ENCODE measurements at regions not wholly inside any gene's neighbourhood (a gene's known extent, or its start where the extent isn't known, plus 50 kb on each side); places are given as distances from the start of the nearest gene placed in this dataset.
"Not testable (repeated sequence)": the region's sequence is repeated elsewhere in the genome, so short reads cannot be mapped to it uniquely, and the experiment has no call there.

DNA sequence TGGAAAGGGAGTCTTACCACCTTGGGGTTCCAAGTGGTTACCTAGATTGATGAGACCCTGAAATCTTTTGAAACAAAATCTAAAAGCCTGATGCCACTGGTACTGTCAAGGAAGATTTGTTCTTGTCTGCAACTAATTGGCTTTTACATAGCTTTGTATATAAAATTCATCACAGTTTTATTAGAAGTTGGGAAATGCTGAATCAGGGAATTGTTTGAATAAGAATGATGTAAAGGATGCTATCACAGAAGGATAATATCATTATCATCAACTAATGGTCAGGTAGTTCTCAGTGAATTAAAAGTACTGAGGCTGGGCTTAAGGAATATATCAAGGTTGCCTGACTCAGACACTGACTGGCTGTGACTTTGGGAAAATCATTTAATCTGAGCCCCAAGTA is 248.3 kb upstream of the STXBP6 start:
- Histone ChIP-seq H4K20me1 (ENCODE audit: low read depth, low read length) (no peaks in the 10 kb centered on the region), H3K4me3 (ENCODE audit: insufficient read depth, low read length, poor library complexity, severe bottlenecking) (no peak overlapping the region), H3K27me3 (ENCODE audit: low read length) (no peaks in the 10 kb centered on the region), H3F3A (ENCODE audit: insufficient read depth) (no peaks in the 10 kb centered on the region), H3K9me3 (ENCODE audit: insufficient read depth, low read length) (no peaks in the 10 kb centered on the region), H3K36me3 (ENCODE audit: low read length) (no peaks in the 10 kb centered on the region), H3K27ac (ENCODE audit: low read depth, low read length) (no peak overlapping the region), H3K9me2 (replicated peaks; ENCODE audit: insufficient read depth, low read length) (no peaks in the 10 kb centered on the region), H3K79me2 (ENCODE audit: insufficient read depth, low read length) (no peaks in the 10 kb centered on the region), H3K4me2 (ENCODE audit: low read depth, low read length, poor library complexity, severe bottlenecking) (no peak overlapping the region), H3K9ac (ENCODE audit: low read length) (no peak overlapping the region), H2AFZ (ENCODE audit: low read depth, low read length, severe bottlenecking) (no peak overlapping the region)
- TF ChIP-seq EZH2phosphoT487 (conservative IDR thresholded peaks at IDR 0.05; ENCODE audit: low read length), result no peak
- TF ChIP-seq CTCF (IDR thresholded peaks at IDR 0.05; ENCODE audit: insufficient read depth, low read length, poor library complexity, severe bottlenecking), result no peak

GRCh38 chr14:25290154-25290553 is 240.2 kb upstream of the STXBP6 start:
- not testable (repeated sequence) for H3K27ac ChIP-seq (ENCODE audit: low read depth, low read length); H3K4me3 ChIP-seq (ENCODE audit: insufficient read depth, low read length, poor library complexity, severe bottlenecking); H4K20me1 ChIP-seq (ENCODE audit: low read depth, low read length); H3K9me2 ChIP-seq (replicated peaks; ENCODE audit: insufficient read depth, low read length); H3K79me2 ChIP-seq (ENCODE audit: insufficient read depth, low read length); H3K9ac ChIP-seq (ENCODE audit: low read length); H3K36me3 ChIP-seq (ENCODE audit: low read length); H3K9me3 ChIP-seq (ENCODE audit: insufficient read depth, low read length); H3F3A ChIP-seq (ENCODE audit: insufficient read depth); H2AFZ ChIP-seq (ENCODE audit: low read depth, low read length, severe bottlenecking); H3K4me2 ChIP-seq (ENCODE audit: low read depth, low read length, poor library complexity, severe bottlenecking); H3K27me3 ChIP-seq (ENCODE audit: low read length)

DNA sequence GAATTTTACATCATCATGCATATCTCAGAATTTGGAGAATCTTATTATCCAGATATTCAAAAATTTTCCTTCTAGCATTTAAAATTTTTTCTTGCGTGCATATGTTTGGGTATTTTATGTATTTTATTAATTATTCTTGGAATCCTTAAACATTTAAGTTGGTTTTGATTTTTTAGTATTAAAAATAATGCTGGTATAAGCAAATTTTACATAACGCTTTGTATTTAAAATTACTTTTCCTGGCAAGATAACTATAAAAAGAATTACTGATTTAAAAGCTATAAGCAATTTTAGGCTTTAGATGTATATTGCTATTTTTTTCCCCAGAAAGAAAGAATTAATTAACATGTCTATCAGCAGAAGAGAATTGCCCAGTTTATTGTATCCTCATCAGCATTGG is 224.6 kb upstream of the STXBP6 start:
- Histone ChIP-seq H3K27ac (ENCODE audit: low read depth, low read length) (no peak overlapping the region), H3K4me2 (ENCODE audit: low read depth, low read length, poor library complexity, severe bottlenecking) (no peak overlapping the region), H3K9me2 (replicated peaks; ENCODE audit: insufficient read depth, low read length) (no peaks in the 10 kb centered on the region), H4K20me1 (ENCODE audit: low read depth, low read length) (no peaks in the 10 kb centered on the region), H3K27me3 (ENCODE audit: low read length) (no peaks in the 10 kb centered on the region), H3K79me2 (ENCODE audit: insufficient read depth, low read length) (no peaks in the 10 kb centered on the region), H3K9ac (ENCODE audit: low read length) (no peak overlapping the region), H3F3A (ENCODE audit: insufficient read depth) (no peaks in the 10 kb centered on the region), H3K9me3 (ENCODE audit: insufficient read depth, low read length) (no peaks in the 10 kb centered on the region), H3K4me3 (ENCODE audit: insufficient read depth, low read length, poor library complexity, severe bottlenecking) (no peak overlapping the region), H3K36me3 (ENCODE audit: low read length) (no peaks in the 10 kb centered on the region), H2AFZ (ENCODE audit: low read depth, low read length, severe bottlenecking) (no peak overlapping the region)
- TF ChIP-seq EZH2phosphoT487 (conservative IDR thresholded peaks at IDR 0.05; ENCODE audit: low read length), result no peak
- no peak for TF ChIP-seq CTCF (IDR thresholded peaks at IDR 0.05; ENCODE audit: insufficient read depth, low read length, poor library complexity, severe bottlenecking)

GRCh38 chr14:25267186-25267585 is 217.2 kb upstream of the STXBP6 start:
- no peak overlapping the region for H2AFZ ChIP-seq (ENCODE audit: low read depth, low read length, severe bottlenecking)
- no peaks in the 10 kb centered on the region for H3F3A ChIP-seq (ENCODE audit: insufficient read depth)
- no peaks in the 10 kb centered on the region for H3K9me3 ChIP-seq (ENCODE audit: insufficient read depth, low read length)
- H3K27me3 ChIP-seq (ENCODE audit: low read length), result no peaks in the 10 kb centered on the region
- no peaks in the 10 kb centered on the region for H3K36me3 ChIP-seq (ENCODE audit: low read length)
- H3K4me2 ChIP-seq (ENCODE audit: low read depth, low read length, poor library complexity, severe bottlenecking), result no peak overlapping the region
- no peaks in the 10 kb centered on the region for H3K9me2 ChIP-seq (replicated peaks; ENCODE audit: insufficient read depth, low read length)
- H3K27ac ChIP-seq (ENCODE audit: low read depth, low read length), result no peak overlapping the region
- H3K9ac ChIP-seq (ENCODE audit: low read length), result no peak overlapping the region
- no peak for TF ChIP-seq CTCF (IDR thresholded peaks at IDR 0.05; ENCODE audit: insufficient read depth, low read length, poor library complexity, severe bottlenecking)
- no peak for TF ChIP-seq EZH2phosphoT487 (conservative IDR thresholded peaks at IDR 0.05; ENCODE audit: low read length)
- H4K20me1 ChIP-seq (ENCODE audit: low read depth, low read length), result no peaks in the 10 kb centered on the region
- H3K79me2 ChIP-seq (ENCODE audit: insufficient read depth, low read length), result no peaks in the 10 kb centered on the region
- no peak overlapping the region for H3K4me3 ChIP-seq (ENCODE audit: insufficient read depth, low read length, poor library complexity, severe bottlenecking)
